Progenitor cell of endocrine pancreas (in vitro differentiated cells): ENCODE measurements at regions not wholly inside any gene's neighbourhood (a gene's known extent, or its start where the extent isn't known, plus 50 kb on each side); places are given as distances from the start of the nearest gene placed in this dataset.

Experiments
- DNase-seq: peaks from one replicate; pipeline ENCODE4 v3.0.0; 2021; ENCODE audit warnings: low spot score; ENCODE audit not compliant: unreplicated experiment
- H3K27ac Mint-ChIP-seq: 2 replicates; pipeline ENCODE4 v1.8.0; 2021; ENCODE audit warnings: mild to moderate bottlenecking, moderate library complexity, mixed read lengths
- H3K27me3 Mint-ChIP-seq: 2 replicates; pipeline ENCODE4 v1.8.0; 2021; ENCODE audit warnings: mixed read lengths
- H3K36me3 Mint-ChIP-seq: 2 replicates; pipeline ENCODE4 v1.8.0; 2022; ENCODE audit warnings: mixed read lengths; ENCODE audit not compliant: insufficient read depth
- H3K4me1 Mint-ChIP-seq: 2 replicates; pipeline ENCODE4 v1.8.0; 2021; ENCODE audit warnings: low read depth, mixed read lengths
- H3K4me3 Mint-ChIP-seq: 2 replicates; pipeline ENCODE4 v1.8.0; 2021; ENCODE audit warnings: low read depth, mild to moderate bottlenecking, moderate library complexity, mixed read lengths
- H3K9me3 Mint-ChIP-seq: 2 replicates; pipeline ENCODE4 v1.8.0; 2021; ENCODE audit warnings: low read depth, mixed read lengths
- CTCF ChIP-seq: fragments of 200-600 bp; sonication (generic); IDR thresholded peaks from one replicate; pipeline ENCODE4 v1.5.0; 2021; ENCODE audit warnings: antibody characterized with exemption, mild to moderate bottlenecking; ENCODE audit not compliant: unreplicated experiment

GRCh38 chr2:18387441-18388206 lies 172.8 kb downstream of the RDH14 start:
- H3K4me1 Mint-ChIP-seq, result no peaks in the 10 kb centered on the region
- peak; percentile 90 for TF ChIP-seq CTCF
- no peaks in the 10 kb centered on the region for H3K36me3 Mint-ChIP-seq
- H3K27me3 Mint-ChIP-seq, result peaks cover 2% of the 10 kb centered on the region
- H3K4me3 Mint-ChIP-seq, result no peak overlapping the region
- H3K27ac Mint-ChIP-seq, result peak overlapping the region; percentile 51
- peak; percentile 73 for DNase-seq
- no peaks in the 10 kb centered on the region for H3K9me3 Mint-ChIP-seq

- H3K4me1 Mint-ChIP-seq, result no peaks in the 10 kb centered on the region
- no peak overlapping the region for H3K4me3 Mint-ChIP-seq
- H3K27me3 Mint-ChIP-seq, result peaks cover 8% of the 10 kb centered on the region
- H3K27ac Mint-ChIP-seq, result no peak overlapping the region
- H3K9me3 Mint-ChIP-seq, result no peaks in the 10 kb centered on the region
- DNase-seq, result no peak
- no peaks in the 10 kb centered on the region for H3K36me3 Mint-ChIP-seq
- TF ChIP-seq CTCF, result no peak
These were observed 176.2 kb downstream of the RDH14 start for GRCh38 chr2:18384242-18384641.

GRCh38 chr2:18381386-18381785 lies 179.1 kb downstream of the RDH14 start:
- Mint-ChIP-seq H3K9me3 (no peaks in the 10 kb centered on the region), H3K27ac (no peak overlapping the region), H3K27me3 (peaks cover 8% of the 10 kb centered on the region), H3K4me3 (no peak overlapping the region), H3K36me3 (no peaks in the 10 kb centered on the region), H3K4me1 (no peaks in the 10 kb centered on the region)
- no peak for TF ChIP-seq CTCF
- DNase-seq, result no peak

GRCh38 chr2:18380321-18380720 lies 180.1 kb downstream of the RDH14 start:
- Mint-ChIP-seq H3K4me1 (no peaks in the 10 kb centered on the region), H3K4me3 (no peak overlapping the region), H3K27ac (no peak overlapping the region), H3K27me3 (peaks cover 8% of the 10 kb centered on the region), H3K9me3 (no peaks in the 10 kb centered on the region), H3K36me3 (no peaks in the 10 kb centered on the region)
- no peak for DNase-seq
- no peak for TF ChIP-seq CTCF

- Mint-ChIP-seq H3K4me3 (no peak overlapping the region), H3K4me1 (no peaks in the 10 kb centered on the region), H3K36me3 (no peaks in the 10 kb centered on the region), H3K9me3 (no peaks in the 10 kb centered on the region), H3K27ac (no peak overlapping the region), H3K27me3 (peaks cover 8% of the 10 kb centered on the region)
- TF ChIP-seq CTCF, result no peak
- no peak for DNase-seq
These were observed 180.6 kb downstream of the RDH14 start for GRCh38 chr2:18379870-18380269.
